Hematopoietic multipotent progenitor cell treated with erythropoietin and hydrocortisone succinate and interleukin-3 and kit ligand, for 8 days (in vitro differentiated cells): ENCODE measurements at regions not wholly inside any gene's neighbourhood (a gene's known extent, or its start where the extent isn't known, plus 50 kb on each side); places are given as distances from the start of the nearest gene placed in this dataset.

Experiments
- DNase-seq: peaks from one replicate; pipeline ENCODE4 v3.0.0-alpha.2; 2015

GRCh38 chr18:45447355-45448265, 167.7 kb upstream of the SLC14A2 start:
- no peak for DNase-seq

- DNase-seq: no peak
These were observed 166.4 kb upstream of the SLC14A2 start for GRCh38 chr18:45448871-45449270.

GRCh38 chr18:45449418-45450227, 165.7 kb upstream of the SLC14A2 start:
- DNase-seq: no peak

GRCh38 chr18:45456090-45457021, 158.9 kb upstream of the SLC14A2 start:
- no peak for DNase-seq

- no peak for DNase-seq
These were observed 157.2 kb upstream of the SLC14A2 start for GRCh38 chr18:45458033-45458432.

GRCh38 chr18:45462179-45462578, 153.1 kb upstream of the SLC14A2 start:
- no peak for DNase-seq

- no peak for DNase-seq
These were observed 151.8 kb upstream of the SLC14A2 start for GRCh38 chr18:45463451-45463850.

GRCh38 chr18:45464619-45465018, 150.7 kb upstream of the SLC14A2 start:
- peak; percentile 56 for DNase-seq

- no peak for DNase-seq
These were observed 148.0 kb upstream of the SLC14A2 start for GRCh38 chr18:45467293-45467692.

GRCh38 chr18:45467945-45468344, 147.3 kb upstream of the SLC14A2 start:
- DNase-seq: no peak

- no peak for DNase-seq
These were observed 136.4 kb upstream of the SLC14A2 start for GRCh38 chr18:45478889-45479288.

GRCh38 chr18:45480219-45481015, 134.9 kb upstream of the SLC14A2 start:
- no peak for DNase-seq

- DNase-seq: no peak
These were observed 133.5 kb upstream of the SLC14A2 start for GRCh38 chr18:45481821-45482220.

- no peak for DNase-seq
These were observed 133.0 kb upstream of the SLC14A2 start for GRCh38 chr18:45482286-45482685.

GRCh38 chr18:45487581-45487980, 127.7 kb upstream of the SLC14A2 start:
- no peak for DNase-seq

- DNase-seq: no peak
These were observed 126.6 kb upstream of the SLC14A2 start for GRCh38 chr18:45488645-45489044.

- DNase-seq: no peak
These were observed 121.4 kb upstream of the SLC14A2 start for GRCh38 chr18:45493830-45494229.

GRCh38 chr18:45494811-45495210, 120.5 kb upstream of the SLC14A2 start:
- DNase-seq: no peak

GRCh38 chr18:45496741-45497140, 118.5 kb upstream of the SLC14A2 start:
- DNase-seq: no peak

GRCh38 chr18:45497595-45498286, 117.5 kb upstream of the SLC14A2 start:
- DNase-seq: no peak

- DNase-seq: no peak
These were observed 117.0 kb upstream of the SLC14A2 start for GRCh38 chr18:45498287-45498658.
